HL-60 (cell line): ENCODE measurements at regions not wholly inside any gene's neighbourhood (a gene's known extent, or its start where the extent isn't known, plus 50 kb on each side); places are given as distances from the start of the nearest gene placed in this dataset.

Experiments used
- DNase-seq, 2 experiments: peaks; one replicate each; pipeline ENCODE4 v3.0.0-alpha.2; 2010 to 2020; ENCODE audit warnings: low read depth in 1 of 2, low spot score in 1 of 2
- H3K27ac ChIP-seq: fragments of 250-450 bp; sonication (Bioruptor Pico); replicated peaks from 2 replicates; pipeline ENCODE4 v1.5.1; 2020; ENCODE audit warnings: mild to moderate bottlenecking, moderate library complexity
- H3K27me3 ChIP-seq: fragments of 250-450 bp; sonication (Bioruptor Pico); 2 replicates; pipeline ENCODE4 v1.5.1; 2021; ENCODE audit warnings: mild to moderate bottlenecking, moderate library complexity; ENCODE audit not compliant: insufficient read depth, poor library complexity, severe bottlenecking
- H3K4me3 ChIP-seq: replicated peaks from 2 replicates; pipeline ENCODE4 v1.5.1; 2011; ENCODE audit warnings: mild to moderate bottlenecking, control low read depth, low read length; ENCODE audit not compliant: insufficient read depth
- GABPA ChIP-seq: IDR thresholded peaks from 2 replicates; pipeline ENCODE4 v1.6.1; 2012; ENCODE audit warnings: low read depth
- POLR2AphosphoS5 ChIP-seq: IDR thresholded peaks from 2 replicates; pipeline ENCODE4 v1.6.1; 2012; ENCODE audit warnings: low read depth
- SPI1 ChIP-seq: IDR thresholded peaks from 2 replicates; pipeline ENCODE4 v1.6.1; 2012; ENCODE audit warnings: low read depth, mild to moderate bottlenecking, borderline replicate concordance
- TF ChIP-seq, protein P1 (sequence below): IDR thresholded peaks from 2 replicates; pipeline ENCODE4 v1.6.1; 2012; ENCODE audit warnings: low read depth; ENCODE audit not compliant: insufficient replicate concordance
- TF ChIP-seq, protein P2 (sequence below): IDR thresholded peaks from one replicate; pipeline ENCODE4 v1.5.1; 2011; ENCODE audit warnings: low read length, control low read depth, inconsistent platforms; ENCODE audit not compliant: insufficient read depth

DNA sequence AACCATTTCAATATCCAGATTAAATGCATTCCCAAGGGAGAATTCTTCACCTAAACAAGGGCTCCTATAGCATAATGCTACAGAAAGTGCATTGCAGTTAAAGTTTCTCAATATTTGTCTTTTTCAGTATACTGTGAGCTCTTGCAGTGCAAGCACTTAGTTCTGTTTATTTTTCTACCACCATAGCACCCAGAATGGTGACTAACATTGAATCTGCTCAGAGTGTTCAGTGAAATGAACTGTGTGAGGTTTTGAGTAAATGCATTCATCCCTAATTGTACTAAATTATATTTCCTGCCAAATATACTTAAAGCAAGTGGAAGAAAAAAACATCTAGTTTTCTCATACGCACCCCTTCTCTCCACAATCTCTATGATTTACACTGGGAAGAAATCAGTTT lies 383.9 kb downstream of the PCDH7 start:
- Histone ChIP-seq H3K4me3 (no peak overlapping the region), H3K27me3 (no peaks in the 10 kb centered on the region), H3K27ac (no peak overlapping the region)
- no peak for DNase-seq
- no peak for TF ChIP-seq POLR2AphosphoS5
- TF ChIP-seq, protein P1, sequence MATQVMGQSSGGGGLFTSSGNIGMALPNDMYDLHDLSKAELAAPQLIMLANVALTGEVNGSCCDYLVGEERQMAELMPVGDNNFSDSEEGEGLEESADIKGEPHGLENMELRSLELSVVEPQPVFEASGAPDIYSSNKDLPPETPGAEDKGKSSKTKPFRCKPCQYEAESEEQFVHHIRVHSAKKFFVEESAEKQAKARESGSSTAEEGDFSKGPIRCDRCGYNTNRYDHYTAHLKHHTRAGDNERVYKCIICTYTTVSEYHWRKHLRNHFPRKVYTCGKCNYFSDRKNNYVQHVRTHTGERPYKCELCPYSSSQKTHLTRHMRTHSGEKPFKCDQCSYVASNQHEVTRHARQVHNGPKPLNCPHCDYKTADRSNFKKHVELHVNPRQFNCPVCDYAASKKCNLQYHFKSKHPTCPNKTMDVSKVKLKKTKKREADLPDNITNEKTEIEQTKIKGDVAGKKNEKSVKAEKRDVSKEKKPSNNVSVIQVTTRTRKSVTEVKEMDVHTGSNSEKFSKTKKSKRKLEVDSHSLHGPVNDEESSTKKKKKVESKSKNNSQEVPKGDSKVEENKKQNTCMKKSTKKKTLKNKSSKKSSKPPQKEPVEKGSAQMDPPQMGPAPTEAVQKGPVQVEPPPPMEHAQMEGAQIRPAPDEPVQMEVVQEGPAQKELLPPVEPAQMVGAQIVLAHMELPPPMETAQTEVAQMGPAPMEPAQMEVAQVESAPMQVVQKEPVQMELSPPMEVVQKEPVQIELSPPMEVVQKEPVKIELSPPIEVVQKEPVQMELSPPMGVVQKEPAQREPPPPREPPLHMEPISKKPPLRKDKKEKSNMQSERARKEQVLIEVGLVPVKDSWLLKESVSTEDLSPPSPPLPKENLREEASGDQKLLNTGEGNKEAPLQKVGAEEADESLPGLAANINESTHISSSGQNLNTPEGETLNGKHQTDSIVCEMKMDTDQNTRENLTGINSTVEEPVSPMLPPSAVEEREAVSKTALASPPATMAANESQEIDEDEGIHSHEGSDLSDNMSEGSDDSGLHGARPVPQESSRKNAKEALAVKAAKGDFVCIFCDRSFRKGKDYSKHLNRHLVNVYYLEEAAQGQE, result no peak
- TF ChIP-seq, protein P2, sequence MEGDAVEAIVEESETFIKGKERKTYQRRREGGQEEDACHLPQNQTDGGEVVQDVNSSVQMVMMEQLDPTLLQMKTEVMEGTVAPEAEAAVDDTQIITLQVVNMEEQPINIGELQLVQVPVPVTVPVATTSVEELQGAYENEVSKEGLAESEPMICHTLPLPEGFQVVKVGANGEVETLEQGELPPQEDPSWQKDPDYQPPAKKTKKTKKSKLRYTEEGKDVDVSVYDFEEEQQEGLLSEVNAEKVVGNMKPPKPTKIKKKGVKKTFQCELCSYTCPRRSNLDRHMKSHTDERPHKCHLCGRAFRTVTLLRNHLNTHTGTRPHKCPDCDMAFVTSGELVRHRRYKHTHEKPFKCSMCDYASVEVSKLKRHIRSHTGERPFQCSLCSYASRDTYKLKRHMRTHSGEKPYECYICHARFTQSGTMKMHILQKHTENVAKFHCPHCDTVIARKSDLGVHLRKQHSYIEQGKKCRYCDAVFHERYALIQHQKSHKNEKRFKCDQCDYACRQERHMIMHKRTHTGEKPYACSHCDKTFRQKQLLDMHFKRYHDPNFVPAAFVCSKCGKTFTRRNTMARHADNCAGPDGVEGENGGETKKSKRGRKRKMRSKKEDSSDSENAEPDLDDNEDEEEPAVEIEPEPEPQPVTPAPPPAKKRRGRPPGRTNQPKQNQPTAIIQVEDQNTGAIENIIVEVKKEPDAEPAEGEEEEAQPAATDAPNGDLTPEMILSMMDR, result no peak
- TF ChIP-seq GABPA, result no peak
- no peak for TF ChIP-seq SPI1

DNA sequence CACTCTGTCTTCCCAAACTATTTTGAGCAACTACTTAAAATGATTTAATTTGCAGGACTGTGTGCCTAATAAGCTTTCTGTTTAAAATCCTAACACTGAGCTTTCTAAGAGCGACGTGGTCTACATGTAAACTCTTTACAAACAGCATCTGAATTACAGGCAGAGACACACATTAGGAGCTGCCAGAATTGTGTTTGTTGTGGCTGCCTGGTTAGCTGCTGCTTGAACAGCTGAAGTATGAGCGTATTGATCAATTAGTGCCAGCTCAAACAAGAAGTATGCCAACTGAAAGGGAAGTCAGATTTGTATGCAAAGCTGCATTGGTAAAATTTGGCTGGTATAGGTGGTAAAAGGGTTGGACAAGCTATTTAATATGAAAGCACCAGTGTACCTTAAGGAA lies 384.4 kb downstream of the PCDH7 start:
- TF ChIP-seq POLR2AphosphoS5 (no peak), GABPA (no peak)
- no peak overlapping the region for H3K4me3 ChIP-seq
- H3K27ac ChIP-seq, result no peak overlapping the region
- DNase-seq, result no peak
- no peaks in the 10 kb centered on the region for H3K27me3 ChIP-seq

DNA sequence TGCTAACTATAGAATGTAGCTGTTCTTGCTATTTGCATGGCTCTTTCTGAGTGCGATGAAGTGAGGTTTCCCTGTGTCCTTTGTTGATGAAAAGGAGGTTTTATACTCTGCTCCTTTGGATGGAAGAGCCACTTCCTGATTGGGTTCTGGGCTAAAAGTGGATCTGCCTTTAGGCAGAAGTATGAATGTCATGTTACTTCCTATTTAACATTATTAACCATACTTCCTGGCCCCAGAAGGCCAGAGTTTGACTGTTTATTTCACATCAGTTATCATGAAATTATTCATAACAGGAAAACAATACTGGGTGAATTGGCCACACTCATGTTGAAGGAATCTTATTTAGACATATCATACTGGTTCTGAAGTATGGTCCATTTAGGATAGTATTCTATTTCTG lies 386.2 kb downstream of the PCDH7 start:
- TF ChIP-seq, protein P2, result no peak
- TF ChIP-seq SPI1 (no peak), GABPA (no peak), POLR2AphosphoS5 (no peak)
- TF ChIP-seq, protein P1, result no peak

DNA sequence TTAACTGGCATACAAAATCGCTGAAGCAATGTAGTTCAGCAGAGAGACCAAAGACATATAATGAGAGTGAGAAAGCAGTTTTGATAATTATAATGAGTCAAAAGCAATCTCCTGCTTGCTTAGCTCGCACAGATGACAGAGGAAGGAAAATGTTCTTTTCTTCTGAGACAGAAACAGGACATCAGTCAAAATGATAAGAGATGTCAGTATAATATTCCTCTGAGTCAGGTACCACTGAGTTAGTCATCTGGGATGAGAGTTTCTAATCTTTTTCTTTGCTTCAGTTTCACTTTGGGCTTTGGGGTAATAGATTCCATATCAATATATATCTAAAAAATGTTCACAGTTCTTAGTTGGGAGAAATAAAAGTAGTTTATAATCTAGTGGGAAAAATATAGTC lies 387.2 kb downstream of the PCDH7 start:
- TF ChIP-seq, protein P2, result no peak
- no peak for TF ChIP-seq GABPA
- no peak for TF ChIP-seq SPI1
- no peak for TF ChIP-seq POLR2AphosphoS5
- TF ChIP-seq, protein P1, result no peak
- H3K27ac ChIP-seq, result no peak overlapping the region
- DNase-seq, result no peak
- no peaks in the 10 kb centered on the region for H3K27me3 ChIP-seq
- no peak overlapping the region for H3K4me3 ChIP-seq

More for the DNA sequence above, 386.2 kb downstream of the PCDH7 start:
- Histone ChIP-seq H3K27ac (no peak overlapping the region), H3K4me3 (no peak overlapping the region), H3K27me3 (no peaks in the 10 kb centered on the region)
- no peak for DNase-seq
